ENCODE measurements at regions not wholly inside any gene's neighbourhood (a gene's known extent, or its start where the extent isn't known, plus 50 kb on each side); places are given as distances from the start of the nearest gene placed in this dataset.

- TF ChIP-seq CTCF (IDR thresholded peaks at IDR 0.05) (no peak), POLR2A (IDR thresholded peaks at IDR 0.05) (no peak)
Observed at GRCh38 chr10:117861329-117861728, 185.4 kb downstream of the RAB11FIP2 start.

All from esophagus squamous epithelium (tissue), 4 donors.